ENCODE measurements at regions not wholly inside any gene's neighbourhood (a gene's known extent, or its start where the extent isn't known, plus 50 kb on each side); places are given as distances from the start of the nearest gene placed in this dataset.

DNA sequence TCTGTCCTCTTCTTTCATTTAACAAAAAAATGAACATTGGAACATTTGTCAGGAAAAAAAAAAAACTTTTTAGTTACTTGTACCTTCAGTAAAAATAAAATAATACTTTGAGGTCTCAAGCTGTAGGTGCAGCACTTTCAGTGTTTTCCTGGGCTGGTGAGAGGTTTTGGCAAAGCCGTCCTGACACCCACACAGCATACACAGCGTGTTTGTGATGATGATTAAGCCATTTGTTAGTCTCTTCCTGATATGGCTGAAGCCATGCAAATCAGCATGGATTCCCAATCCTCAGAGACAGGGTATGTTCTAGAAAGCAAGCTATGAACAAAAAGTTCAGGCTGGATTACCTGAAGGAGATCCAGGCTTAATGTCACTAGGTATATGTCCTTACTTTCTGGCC is 236.8 kb downstream of the ZNF516 start:
- in situ Hi-C loops (cut with HindIII; ENCODE audit: low sequenced_read_pairs): no loop called here
- DNase-seq (ENCODE audit: low read depth, low spot score): no peak
- no peak for TF ChIP-seq CTCF (IDR thresholded peaks at IDR 0.05; ENCODE audit: low read depth, low read length)
- no peak overlapping the region for H3K4me3 ChIP-seq (ENCODE audit: low read depth, low read length)

DNA sequence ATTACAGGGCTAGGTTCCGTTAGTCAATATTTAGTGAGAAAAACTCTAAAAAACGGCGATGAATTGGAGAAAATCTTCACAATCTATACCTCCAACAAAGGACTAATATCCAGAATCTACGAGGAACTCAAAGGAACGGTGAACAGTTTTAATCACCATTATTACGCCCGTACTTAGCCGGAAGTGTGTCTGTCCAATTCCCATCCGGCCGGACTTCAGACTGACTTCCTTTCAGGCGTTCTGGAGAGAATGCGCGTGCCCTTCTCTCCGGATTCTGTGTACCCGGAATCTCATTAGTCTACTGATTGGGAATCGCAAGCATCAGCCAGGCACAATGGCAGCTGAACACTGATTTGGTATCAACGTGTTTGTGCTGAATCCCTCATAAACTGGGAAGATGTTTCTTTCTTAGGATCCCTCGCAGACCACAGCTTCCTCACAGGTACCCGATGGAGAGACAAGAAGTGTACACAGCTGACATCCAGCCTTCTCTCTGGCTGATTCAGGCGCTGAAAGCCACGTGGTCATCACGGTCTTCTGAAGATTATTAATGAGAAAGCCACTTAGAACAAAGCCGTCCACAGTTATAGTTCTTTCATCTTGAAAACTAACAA is 239.9 kb downstream of the ZNF516 start:
- TF ChIP-seq CTCF (IDR thresholded peaks at IDR 0.05; ENCODE audit: low read depth, low read length): no peak
- DNase-seq (ENCODE audit: low read depth, low spot score): no peak
- H3K4me3 ChIP-seq (ENCODE audit: low read depth, low read length): no peak overlapping the region
- in situ Hi-C loops (cut with HindIII; ENCODE audit: low sequenced_read_pairs): no loop called here

DNA sequence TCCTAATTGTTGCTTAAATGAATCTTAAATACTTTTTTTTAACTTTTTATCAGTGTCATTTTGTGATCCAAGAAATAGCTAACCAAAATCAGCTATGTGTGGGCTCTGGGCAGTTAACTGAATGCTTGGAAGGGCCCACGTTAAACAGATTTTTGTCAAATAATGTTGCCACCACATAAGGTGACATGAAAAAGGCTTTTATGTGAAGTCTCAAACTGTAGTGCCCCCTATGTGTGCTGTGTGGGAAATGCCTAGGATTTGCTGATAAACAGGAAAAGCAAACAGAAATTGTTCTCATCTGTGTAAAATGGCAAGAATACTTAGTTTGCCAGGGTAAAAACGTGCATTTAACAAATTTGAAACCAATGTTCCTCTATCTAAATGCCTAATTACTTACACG is 242.2 kb downstream of the ZNF516 start:
- DNase-seq (ENCODE audit: low read depth, low spot score): peak; percentile 23
- no peak overlapping the region for H3K4me3 ChIP-seq (ENCODE audit: low read depth, low read length)
- TF ChIP-seq CTCF (IDR thresholded peaks at IDR 0.05; ENCODE audit: low read depth, low read length): peak; percentile 54
- in situ Hi-C loops (cut with HindIII; ENCODE audit: low sequenced_read_pairs): no loop called here

- no peak for DNase-seq (ENCODE audit: low read depth, low spot score)
- H3K4me3 ChIP-seq (ENCODE audit: low read depth, low read length): no peak overlapping the region
- in situ Hi-C loops (cut with HindIII; ENCODE audit: low sequenced_read_pairs): no loop called here
- no peak for TF ChIP-seq CTCF (IDR thresholded peaks at IDR 0.05; ENCODE audit: low read depth, low read length)
Observed at GRCh38 chr18:76252139-76252538, 242.9 kb downstream of the ZNF516 start.

- in situ Hi-C loops (cut with HindIII; ENCODE audit: low sequenced_read_pairs): no loop called here
- TF ChIP-seq CTCF (IDR thresholded peaks at IDR 0.05; ENCODE audit: low read depth, low read length): no peak
- DNase-seq (ENCODE audit: low read depth, low spot score): no peak
- H3K4me3 ChIP-seq (ENCODE audit: low read depth, low read length): no peak overlapping the region
Observed at GRCh38 chr18:76251691-76252090, 243.4 kb downstream of the ZNF516 start.

DNA sequence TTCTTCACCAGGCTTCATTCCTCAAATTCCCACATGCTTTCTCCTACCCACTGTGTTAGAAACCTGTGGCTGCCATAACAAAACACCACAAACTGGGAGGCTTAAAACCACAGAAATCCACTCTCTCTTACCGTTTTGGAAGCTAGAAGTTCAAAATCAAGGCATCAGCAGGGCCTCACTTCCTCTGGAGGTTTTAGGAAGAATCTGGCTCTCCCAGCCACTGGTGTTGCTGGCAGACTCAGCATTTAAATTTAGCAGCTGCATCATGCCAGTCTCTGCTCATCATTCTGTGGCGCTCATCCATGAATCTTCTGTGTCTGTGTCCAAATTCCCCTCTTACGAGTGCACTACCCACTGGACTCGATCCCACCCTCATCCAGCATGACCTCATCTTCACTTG is 248.5 kb downstream of the ZNF516 start:
- TF ChIP-seq CTCF (IDR thresholded peaks at IDR 0.05; ENCODE audit: low read depth, low read length): no peak
- DNase-seq (ENCODE audit: low read depth, low spot score): peak; percentile 35
- no peak overlapping the region for H3K4me3 ChIP-seq (ENCODE audit: low read depth, low read length)
- in situ Hi-C loops (cut with HindIII; ENCODE audit: low sequenced_read_pairs): no loop called here

- no peak for DNase-seq (ENCODE audit: low read depth, low spot score)
- no peak for TF ChIP-seq CTCF (IDR thresholded peaks at IDR 0.05; ENCODE audit: low read depth, low read length)
- no peak overlapping the region for H3K4me3 ChIP-seq (ENCODE audit: low read depth, low read length)
- in situ Hi-C loops (cut with HindIII; ENCODE audit: low sequenced_read_pairs): no loop called here
Observed at GRCh38 chr18:76234676-76235060, 260.4 kb downstream of the ZNF516 start.
